ENCODE measurements at regions not wholly inside any gene's neighbourhood (a gene's known extent, or its start where the extent isn't known, plus 50 kb on each side); places are given as distances from the start of the nearest gene placed in this dataset.
A peak's percentile ranks its signal among the peaks of the same experiment; 100 is the strongest.

- 62% methylated on average over 12 of the region's 22 CpGs for WGBS (ENCODE audit: insufficient coverage)
These were observed 241.6 kb upstream of the CADM1 start for GRCh38 chr11:115745610-115746512.

DNA sequence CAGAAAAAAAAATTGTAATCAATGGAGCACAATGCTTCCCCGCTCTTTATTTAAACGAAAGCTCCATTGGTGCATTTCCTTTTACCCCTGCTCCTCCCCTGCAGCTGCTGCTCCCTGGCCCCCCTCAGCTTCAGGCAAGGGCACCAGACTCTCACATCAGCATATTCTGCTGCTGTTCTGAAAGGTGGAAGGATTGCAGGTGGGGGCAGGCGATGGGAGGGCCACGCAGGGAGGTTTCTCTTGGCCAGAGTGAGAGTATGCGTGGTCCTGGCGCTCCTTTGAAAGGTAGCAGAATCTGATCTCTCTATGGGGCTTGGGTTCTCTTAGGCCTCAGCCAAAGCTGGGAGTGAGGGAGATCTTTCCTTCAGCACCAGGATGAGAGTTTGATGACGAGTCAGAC, 240.9 kb upstream of the CADM1 start:
- no peak overlapping the region for H3K27ac ChIP-seq (ENCODE audit: low read depth, low read length)
- DNase-seq (ENCODE audit: low read depth in 4 of 6, low spot score in 6 of 6): no peak
- WGBS (ENCODE audit: insufficient coverage): 77% methylated on average over 5 of the region's 7 CpGs

More at GRCh38 chr11:115745610-115746512, 241.6 kb upstream of the CADM1 start:
- DNase-seq (ENCODE audit: low read depth in 4 of 6, low spot score in 6 of 6): peak in 2 of 6 donors; percentile 36 to 88
- Histone ChIP-seq H3K27ac (ENCODE audit: low read depth, low read length) (no peak overlapping the region), H3K27me3 (ENCODE audit: control insufficient read depth, insufficient read depth, low read length) (peaks cover 16% of the 10 kb centered on the region), H3K4me3 (ENCODE audit: low read depth, low read length) (no peak overlapping the region), H3K4me1 (ENCODE audit: control insufficient read depth, insufficient read depth, low read length) (peaks cover 19% of the 10 kb centered on the region), H3K36me3 (ENCODE audit: control insufficient read depth, insufficient read depth, low read length) (no peaks in the 10 kb centered on the region), H3K9me3 (ENCODE audit: control insufficient read depth, insufficient read depth, low read length) (no peaks in the 10 kb centered on the region)

DNA sequence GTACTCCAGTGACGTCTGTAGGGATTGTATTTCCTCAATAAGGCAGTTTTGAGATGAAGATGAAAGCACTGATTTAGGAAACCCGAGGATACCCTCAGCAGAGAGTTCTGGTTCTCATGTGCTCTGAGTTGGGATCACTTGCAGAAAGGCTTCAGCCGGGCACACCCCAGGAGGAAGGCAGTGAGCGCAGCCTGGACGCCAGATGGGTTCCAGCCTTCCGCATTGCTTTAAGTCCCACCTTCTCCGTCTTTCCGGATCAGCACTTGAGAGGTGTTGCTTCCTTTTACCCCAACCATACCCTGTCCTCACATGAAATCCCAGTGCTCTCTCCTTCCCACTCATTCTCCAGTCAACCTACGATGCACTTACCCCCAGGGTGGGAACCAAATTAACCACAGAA, 239.5 kb upstream of the CADM1 start:
- Histone ChIP-seq H3K4me1 (ENCODE audit: control insufficient read depth, insufficient read depth, low read length) (peaks cover 22% of the 10 kb centered on the region), H3K27me3 (ENCODE audit: control insufficient read depth, insufficient read depth, low read length) (peaks cover 11% of the 10 kb centered on the region), H3K27ac (ENCODE audit: low read depth, low read length) (no peak overlapping the region), H3K36me3 (ENCODE audit: control insufficient read depth, insufficient read depth, low read length) (no peaks in the 10 kb centered on the region), H3K4me3 (ENCODE audit: low read depth, low read length) (no peak overlapping the region), H3K9me3 (ENCODE audit: control insufficient read depth, insufficient read depth, low read length) (no peaks in the 10 kb centered on the region)
- no peak for DNase-seq (ENCODE audit: low read depth in 4 of 6, low spot score in 6 of 6)
- 88% methylated on average over 8 of the region's 9 CpGs for WGBS (ENCODE audit: insufficient coverage)

More for the DNA sequence above, 240.9 kb upstream of the CADM1 start:
- Histone ChIP-seq H3K27me3 (ENCODE audit: control insufficient read depth, insufficient read depth, low read length) (peaks cover 15% of the 10 kb centered on the region), H3K4me3 (ENCODE audit: low read depth, low read length) (no peak overlapping the region), H3K9me3 (ENCODE audit: control insufficient read depth, insufficient read depth, low read length) (no peaks in the 10 kb centered on the region), H3K36me3 (ENCODE audit: control insufficient read depth, insufficient read depth, low read length) (no peaks in the 10 kb centered on the region), H3K4me1 (ENCODE audit: control insufficient read depth, insufficient read depth, low read length) (peaks cover 19% of the 10 kb centered on the region)

GRCh38 chr11:115741376-115742107, 237.3 kb upstream of the CADM1 start:
- peak in 1 of 6 donors; percentile 72 for DNase-seq (ENCODE audit: low read depth in 4 of 6, low spot score in 6 of 6)
- WGBS (ENCODE audit: insufficient coverage): 79% methylated on average over 15 of the region's 17 CpGs
- Histone ChIP-seq H3K27me3 (ENCODE audit: control insufficient read depth, insufficient read depth, low read length) (peaks cover 9% of the 10 kb centered on the region), H3K27ac (ENCODE audit: low read depth, low read length) (no peak overlapping the region), H3K4me3 (ENCODE audit: low read depth, low read length) (no peak overlapping the region), H3K36me3 (ENCODE audit: control insufficient read depth, insufficient read depth, low read length) (no peaks in the 10 kb centered on the region), H3K4me1 (ENCODE audit: control insufficient read depth, insufficient read depth, low read length) (peaks cover 22% of the 10 kb centered on the region), H3K9me3 (ENCODE audit: control insufficient read depth, insufficient read depth, low read length) (no peaks in the 10 kb centered on the region)

- peaks cover 16% of the 10 kb centered on the region for H3K4me1 ChIP-seq (ENCODE audit: control insufficient read depth, insufficient read depth, low read length)
- no peak overlapping the region for H3K4me3 ChIP-seq (ENCODE audit: low read depth, low read length)
- peaks cover 7% of the 10 kb centered on the region for H3K27me3 ChIP-seq (ENCODE audit: control insufficient read depth, insufficient read depth, low read length)
- no peaks in the 10 kb centered on the region for H3K9me3 ChIP-seq (ENCODE audit: control insufficient read depth, insufficient read depth, low read length)
- DNase-seq (ENCODE audit: low read depth in 4 of 6, low spot score in 6 of 6): no peak
- H3K36me3 ChIP-seq (ENCODE audit: control insufficient read depth, insufficient read depth, low read length): no peaks in the 10 kb centered on the region
- no peak overlapping the region for H3K27ac ChIP-seq (ENCODE audit: low read depth, low read length)
These were observed 236.1 kb upstream of the CADM1 start for GRCh38 chr11:115740324-115740723.

DNA sequence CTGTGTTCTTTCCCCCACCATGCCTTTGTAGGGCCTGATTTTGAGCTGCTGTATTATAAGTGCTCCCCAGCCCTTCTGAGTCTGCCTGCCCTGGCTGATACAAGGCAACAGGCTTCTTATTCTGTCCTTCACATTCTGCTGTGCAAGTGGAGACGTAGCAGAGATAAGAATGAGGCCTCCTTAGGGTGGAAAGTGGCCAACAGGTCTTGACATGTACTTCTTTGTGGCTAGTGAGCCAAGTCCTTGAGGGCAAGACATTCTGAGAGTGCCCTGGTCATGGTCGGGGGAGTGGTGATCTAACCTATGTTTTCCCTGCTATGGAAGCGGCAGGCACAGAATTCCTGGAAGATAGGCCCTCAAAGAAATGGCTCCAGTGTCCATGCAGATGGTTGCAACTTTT, 235.7 kb upstream of the CADM1 start:
- 97% methylated on average over 3 of the region's 3 CpGs for WGBS (ENCODE audit: insufficient coverage)

GRCh38 chr11:115739146-115739545, 234.9 kb upstream of the CADM1 start:
- peaks cover 11% of the 10 kb centered on the region for H3K4me1 ChIP-seq (ENCODE audit: control insufficient read depth, insufficient read depth, low read length)
- H3K27ac ChIP-seq (ENCODE audit: low read depth, low read length): no peak overlapping the region
- no peaks in the 10 kb centered on the region for H3K36me3 ChIP-seq (ENCODE audit: control insufficient read depth, insufficient read depth, low read length)
- WGBS (ENCODE audit: insufficient coverage): 36% methylated on average over 6 of the region's 6 CpGs
- H3K4me3 ChIP-seq (ENCODE audit: low read depth, low read length): no peak overlapping the region
- DNase-seq (ENCODE audit: low read depth in 4 of 6, low spot score in 6 of 6): peak in 1 of 6 donors; percentile 49
- H3K9me3 ChIP-seq (ENCODE audit: control insufficient read depth, insufficient read depth, low read length): no peaks in the 10 kb centered on the region
- H3K27me3 ChIP-seq (ENCODE audit: control insufficient read depth, insufficient read depth, low read length): peaks cover 6% of the 10 kb centered on the region

More for the DNA sequence above, 235.7 kb upstream of the CADM1 start:
- Histone ChIP-seq H3K4me3 (ENCODE audit: low read depth, low read length) (no peak overlapping the region), H3K36me3 (ENCODE audit: control insufficient read depth, insufficient read depth, low read length) (no peaks in the 10 kb centered on the region), H3K4me1 (ENCODE audit: control insufficient read depth, insufficient read depth, low read length) (peaks cover 11% of the 10 kb centered on the region), H3K27me3 (ENCODE audit: control insufficient read depth, insufficient read depth, low read length) (peaks cover 7% of the 10 kb centered on the region), H3K27ac (ENCODE audit: low read depth, low read length) (no peak overlapping the region), H3K9me3 (ENCODE audit: control insufficient read depth, insufficient read depth, low read length) (no peaks in the 10 kb centered on the region)
- no peak for DNase-seq (ENCODE audit: low read depth in 4 of 6, low spot score in 6 of 6)

- Histone ChIP-seq H3K4me1 (ENCODE audit: control insufficient read depth, insufficient read depth, low read length) (peaks cover 11% of the 10 kb centered on the region), H3K9me3 (ENCODE audit: control insufficient read depth, insufficient read depth, low read length) (no peaks in the 10 kb centered on the region), H3K27me3 (ENCODE audit: control insufficient read depth, insufficient read depth, low read length) (peaks cover 3% of the 10 kb centered on the region), H3K27ac (ENCODE audit: low read depth, low read length) (no peak overlapping the region), H3K4me3 (ENCODE audit: low read depth, low read length) (no peak overlapping the region), H3K36me3 (ENCODE audit: control insufficient read depth, insufficient read depth, low read length) (no peaks in the 10 kb centered on the region)
- DNase-seq (ENCODE audit: low read depth in 4 of 6, low spot score in 6 of 6): no peak
- 86% methylated on average over 1 of the region's 1 CpG for WGBS (ENCODE audit: insufficient coverage)
These were observed 233.7 kb upstream of the CADM1 start for GRCh38 chr11:115737875-115738274.

- Histone ChIP-seq H3K4me3 (ENCODE audit: low read depth, low read length) (no peak overlapping the region), H3K27me3 (ENCODE audit: control insufficient read depth, insufficient read depth, low read length) (no peaks in the 10 kb centered on the region), H3K27ac (ENCODE audit: low read depth, low read length) (no peak overlapping the region), H3K4me1 (ENCODE audit: control insufficient read depth, insufficient read depth, low read length) (peaks cover 6% of the 10 kb centered on the region), H3K9me3 (ENCODE audit: control insufficient read depth, insufficient read depth, low read length) (no peaks in the 10 kb centered on the region), H3K36me3 (ENCODE audit: control insufficient read depth, insufficient read depth, low read length) (no peaks in the 10 kb centered on the region)
- DNase-seq (ENCODE audit: low read depth in 4 of 6, low spot score in 6 of 6): no peak
- 80% methylated on average over 1 of the region's 3 CpGs for WGBS (ENCODE audit: insufficient coverage)
These were observed 231.9 kb upstream of the CADM1 start for GRCh38 chr11:115736146-115736545.
